GM18870 (cell line): ENCODE measurements at regions not wholly inside any gene's neighbourhood (a gene's known extent, or its start where the extent isn't known, plus 50 kb on each side); places are given as distances from the start of the nearest gene placed in this dataset.
"Not testable (repeated sequence)": the region's sequence is repeated elsewhere in the genome, so short reads cannot be mapped to it uniquely, and the experiment has no call there.

Experiments
- ATAC-seq: cut with Tn5 transposase; IDR thresholded peaks from one replicate; pipeline ENCODE4 v1.9.1; 2021; ENCODE audit warnings: moderate library complexity; ENCODE audit not compliant: unreplicated experiment

DNA sequence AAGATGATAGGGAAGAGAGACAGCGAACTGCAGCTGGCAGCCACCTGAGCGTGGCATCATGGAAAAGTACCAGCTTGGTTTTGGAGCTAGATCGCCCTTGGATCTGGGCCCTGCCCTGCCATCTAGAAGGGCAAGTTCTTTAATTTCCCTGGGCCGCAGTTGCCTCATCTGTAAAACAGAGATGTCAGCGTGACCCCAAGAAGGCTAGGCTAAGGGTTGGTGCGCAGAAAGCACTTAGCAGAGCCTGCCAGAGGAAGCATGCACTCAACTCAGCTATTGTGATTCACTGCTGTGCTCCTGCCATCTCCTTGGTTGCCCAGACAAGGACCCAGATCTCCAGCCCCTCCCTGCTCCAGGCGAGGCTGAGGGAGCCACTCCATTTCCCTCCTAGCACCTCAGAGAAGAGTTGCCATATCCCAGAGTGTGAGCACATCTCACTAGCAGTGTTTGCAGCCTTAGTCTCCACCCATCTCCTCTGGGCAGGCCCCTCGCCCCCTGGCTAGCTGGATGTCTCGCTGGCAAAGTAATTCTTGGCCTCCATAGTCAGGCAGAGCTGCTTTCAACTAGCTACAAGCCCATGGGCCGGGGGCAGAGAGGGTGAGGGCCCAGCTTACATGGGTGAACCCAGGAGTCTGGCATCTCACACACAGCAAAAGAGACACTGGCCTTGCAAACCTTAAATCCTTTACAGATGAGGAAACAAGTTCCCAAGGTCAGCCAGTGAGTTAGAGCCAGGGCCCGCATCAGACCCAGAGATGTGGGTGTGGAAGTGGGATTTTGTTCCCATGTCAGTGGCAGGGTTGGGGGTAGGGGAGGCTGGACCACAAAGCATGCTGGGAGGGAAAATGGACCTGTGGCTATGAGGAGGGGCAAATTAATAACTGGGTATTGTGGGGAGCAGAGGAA lies 280.7 kb upstream of the TLE3 start:
- no peak for ATAC-seq

DNA sequence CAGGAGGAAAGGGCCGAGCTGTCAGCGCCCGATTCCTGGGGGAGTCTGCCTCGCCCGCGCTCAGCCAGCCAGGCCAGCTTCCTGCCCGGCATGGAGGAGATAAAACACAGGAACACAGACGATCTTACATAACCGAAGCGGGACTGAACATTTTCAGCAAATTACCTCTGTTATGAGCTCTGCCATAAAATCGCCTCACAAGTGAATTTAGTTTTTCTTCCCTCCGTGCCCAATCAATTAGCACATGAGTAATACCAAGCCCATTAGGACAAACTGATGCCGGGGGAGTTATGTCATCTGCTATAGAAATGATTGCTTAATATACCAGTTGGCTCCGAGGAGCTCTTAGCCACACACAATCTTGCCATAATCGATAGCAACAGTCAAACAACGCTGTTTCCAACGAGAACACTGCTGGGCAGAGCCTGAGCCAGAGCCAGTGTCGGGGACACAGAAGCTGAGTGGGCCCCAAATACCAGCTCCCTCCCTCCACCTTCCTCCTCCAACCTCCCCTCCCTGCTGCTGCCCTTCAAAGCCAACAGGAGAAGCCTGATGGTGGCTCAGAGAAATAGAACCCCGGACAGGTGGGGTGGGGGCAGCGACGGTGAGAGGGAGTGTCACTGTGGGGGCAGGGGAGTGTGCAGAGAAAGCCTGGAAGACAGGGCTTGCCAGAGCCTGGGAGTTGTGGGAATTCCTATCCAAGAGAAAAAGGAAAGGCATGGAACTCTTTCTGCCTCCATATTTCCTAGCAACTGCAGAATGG lies 279.4 kb upstream of the TLE3 start:
- no peak for ATAC-seq

DNA sequence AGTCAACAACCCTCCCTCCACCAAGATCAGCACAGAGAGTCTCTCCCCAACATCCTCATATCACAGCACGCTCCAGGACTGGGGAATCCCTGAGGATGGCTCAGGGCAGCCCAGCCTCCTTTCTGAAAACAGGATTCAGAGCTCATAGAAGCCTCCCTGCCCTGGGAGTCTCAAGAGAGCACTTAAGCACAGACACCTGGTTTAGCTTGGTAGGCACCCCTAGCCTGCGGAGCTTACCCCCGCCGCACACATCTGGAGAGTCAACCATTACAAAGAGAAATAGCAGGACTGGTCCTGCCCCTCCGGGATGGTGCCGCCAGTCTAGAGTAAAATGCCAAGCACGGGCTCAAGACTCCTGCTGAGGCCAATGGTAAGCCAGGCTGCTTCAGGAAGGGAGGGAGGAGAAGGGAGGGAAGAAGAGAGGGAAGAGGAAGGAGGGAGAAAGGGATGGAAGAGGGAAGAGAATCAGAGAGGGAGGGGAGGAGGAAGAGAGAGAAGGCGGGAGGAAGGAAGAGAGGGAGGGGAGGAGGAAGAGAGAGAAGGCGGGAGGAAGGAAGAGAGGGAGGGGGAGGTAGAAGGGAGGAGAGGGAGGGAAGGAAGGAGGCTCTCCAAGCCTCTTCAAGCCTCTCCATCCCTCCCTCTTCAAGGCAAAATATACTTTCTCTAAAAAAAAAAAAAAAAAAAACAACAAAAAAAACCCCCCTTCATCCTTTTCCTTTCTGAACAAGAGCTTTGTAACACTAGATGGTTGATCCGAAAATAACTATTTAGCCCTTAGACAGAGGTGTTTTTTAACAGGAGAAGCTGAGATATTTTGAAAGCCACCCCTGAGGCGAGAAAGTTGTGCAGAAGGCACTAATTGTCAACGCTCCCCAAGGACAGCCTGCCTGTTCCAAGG lies 278.6 kb upstream of the TLE3 start:
- no peak for ATAC-seq

DNA sequence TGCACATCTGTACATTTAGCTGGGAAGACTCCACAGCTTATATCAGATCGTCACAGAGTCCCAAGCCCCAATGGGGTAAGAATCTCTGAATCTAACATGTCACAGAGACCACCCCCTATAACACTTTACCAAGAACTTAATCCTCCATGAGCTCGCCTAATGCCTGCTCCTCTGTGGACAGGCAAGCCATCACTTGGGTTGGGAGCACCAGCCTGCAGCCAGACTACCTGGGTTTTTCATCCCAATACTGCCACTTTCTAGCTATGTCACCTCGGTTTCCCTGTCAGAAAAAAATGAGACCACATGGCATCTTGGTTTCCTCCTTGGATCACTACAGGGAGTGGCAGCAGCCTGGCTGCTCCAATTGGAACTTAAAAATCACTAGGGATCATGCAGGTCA lies 277.9 kb upstream of the TLE3 start:
- no peak for ATAC-seq

DNA sequence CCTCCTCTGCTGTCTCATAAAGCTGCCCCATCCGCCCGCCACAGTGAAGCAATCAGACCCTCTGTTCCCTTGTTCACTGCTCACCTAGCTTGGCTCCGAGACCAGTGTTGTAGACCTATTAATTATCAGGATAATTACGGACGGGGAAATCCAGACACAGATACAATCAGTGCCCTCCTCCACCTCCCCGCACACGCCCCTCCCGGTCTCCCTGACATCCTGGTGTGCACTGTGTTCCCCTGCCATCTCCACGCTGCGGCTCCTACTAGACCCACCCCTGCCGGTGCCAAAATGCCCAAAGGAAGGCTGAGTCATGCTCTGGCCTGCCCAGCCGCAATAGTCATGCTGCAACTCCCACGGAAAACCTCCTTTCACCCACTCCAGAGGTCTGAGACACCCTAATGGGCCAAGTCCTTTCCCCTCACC lies 277.3 kb upstream of the TLE3 start:
- ATAC-seq: no peak

DNA sequence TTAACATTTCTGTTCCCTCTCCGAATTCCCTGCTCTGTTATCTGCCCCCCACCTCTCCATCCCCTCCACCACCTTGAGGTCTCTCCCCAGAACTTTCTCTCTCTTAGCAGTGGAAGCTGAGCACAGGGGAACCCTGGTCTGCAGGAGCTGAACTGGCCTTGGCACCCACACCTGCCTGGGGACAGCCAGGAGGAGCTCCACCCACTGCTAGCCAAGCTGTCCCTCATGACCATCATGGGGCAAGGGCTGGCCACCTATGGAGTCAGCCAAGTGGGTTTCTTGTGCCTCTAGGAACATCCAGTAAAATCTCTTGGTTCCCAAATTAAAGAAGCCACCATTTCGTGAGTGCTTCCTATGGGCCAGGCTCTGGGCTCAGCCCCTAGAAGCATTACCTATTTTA lies 276.4 kb upstream of the TLE3 start:
- no peak for ATAC-seq

DNA sequence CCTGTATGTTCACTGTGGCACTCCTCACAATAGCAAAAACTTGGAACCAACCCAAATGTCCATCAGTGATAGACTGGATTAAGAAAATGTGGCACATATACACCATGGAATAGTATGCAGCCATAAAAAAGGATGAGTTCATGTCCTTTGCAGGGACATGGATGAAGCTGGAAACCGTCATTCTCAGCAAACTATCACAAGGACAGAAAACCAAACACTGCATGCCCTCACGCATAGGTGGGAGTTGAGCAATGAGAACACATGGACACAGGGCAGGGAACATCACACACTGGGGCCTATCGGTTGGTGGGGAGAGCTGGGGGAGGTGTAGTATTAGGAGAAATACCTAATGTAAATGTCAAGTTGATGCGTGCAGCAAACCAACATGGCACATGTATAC lies 275.7 kb upstream of the TLE3 start:
- not testable (repeated sequence) for ATAC-seq

DNA sequence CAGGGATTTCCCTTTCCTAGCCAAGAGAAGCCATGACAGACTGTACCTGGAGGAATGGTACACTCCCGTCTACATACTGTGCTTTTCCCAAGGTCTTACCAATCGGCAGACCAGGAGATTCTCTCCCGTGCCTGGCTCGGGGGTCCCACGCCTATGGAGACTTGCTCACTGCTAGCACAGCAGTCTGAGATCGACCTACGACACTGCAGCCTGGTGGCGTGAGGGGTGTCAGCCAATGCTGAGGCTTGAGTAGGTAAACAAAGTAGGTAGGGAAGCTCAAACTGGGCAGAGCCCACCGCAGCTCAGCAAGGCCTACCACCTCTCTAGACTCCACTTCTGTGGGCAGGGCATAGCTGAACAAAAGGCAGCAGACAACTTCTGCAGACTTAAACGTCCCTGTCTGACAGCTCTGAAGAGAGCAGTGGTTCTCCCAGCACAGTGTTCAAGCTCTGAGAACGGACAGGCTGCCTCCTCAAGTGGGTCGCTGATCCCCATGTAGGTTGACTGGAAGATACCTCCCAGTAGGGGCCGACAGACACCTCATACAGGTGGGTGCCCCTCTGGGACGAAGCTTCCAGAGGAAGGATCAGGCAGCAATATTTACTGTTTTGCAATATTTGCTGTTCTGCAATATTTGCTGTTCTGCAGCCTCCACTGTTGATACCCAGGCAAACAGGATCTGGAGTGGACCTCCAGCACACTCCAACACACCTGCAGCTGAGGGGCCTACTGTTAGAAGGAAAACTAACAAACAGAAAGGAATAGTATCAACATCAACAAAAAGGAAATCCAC lies 270.4 kb upstream of the TLE3 start:
- ATAC-seq: not testable (repeated sequence)

DNA sequence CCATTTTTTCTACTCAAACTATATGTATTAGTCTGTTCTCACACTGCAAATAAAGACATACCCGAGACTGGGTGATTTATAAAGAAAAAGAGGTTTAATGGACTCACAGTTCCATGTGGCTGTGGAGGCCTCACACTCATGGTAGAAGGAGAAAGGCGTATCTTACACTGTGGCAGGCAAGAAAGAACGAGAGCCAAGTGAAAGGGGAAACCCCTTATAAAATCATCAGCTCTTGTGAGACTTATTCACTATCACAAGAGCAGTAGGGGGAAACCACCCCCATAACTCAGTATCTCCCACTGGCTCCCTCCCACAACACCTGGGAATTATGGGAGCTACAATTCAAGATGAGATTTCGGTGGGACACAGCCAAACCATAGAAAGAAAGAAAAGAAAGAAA lies 266.3 kb upstream of the TLE3 start:
- not testable (repeated sequence) for ATAC-seq

DNA sequence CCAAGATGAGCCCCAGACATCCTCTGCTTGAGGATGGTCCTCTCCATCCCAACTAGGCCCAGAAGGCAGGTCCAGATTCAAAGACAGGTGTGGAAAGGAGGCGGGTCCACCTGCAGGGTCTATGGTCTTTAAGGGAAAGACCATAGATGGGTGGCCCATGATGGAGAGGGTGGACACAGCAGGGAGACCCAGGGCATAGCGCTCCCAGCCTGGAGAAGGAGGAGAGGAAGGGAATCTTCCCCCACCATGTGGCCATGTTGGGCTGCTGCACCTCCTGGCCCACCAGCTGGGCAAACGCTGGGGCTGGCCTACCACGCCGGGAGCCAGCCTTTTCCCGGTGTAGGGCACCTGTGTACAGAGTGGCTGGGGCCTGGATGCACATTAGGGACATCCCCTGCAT lies 265.2 kb upstream of the TLE3 start:
- no peak for ATAC-seq

DNA sequence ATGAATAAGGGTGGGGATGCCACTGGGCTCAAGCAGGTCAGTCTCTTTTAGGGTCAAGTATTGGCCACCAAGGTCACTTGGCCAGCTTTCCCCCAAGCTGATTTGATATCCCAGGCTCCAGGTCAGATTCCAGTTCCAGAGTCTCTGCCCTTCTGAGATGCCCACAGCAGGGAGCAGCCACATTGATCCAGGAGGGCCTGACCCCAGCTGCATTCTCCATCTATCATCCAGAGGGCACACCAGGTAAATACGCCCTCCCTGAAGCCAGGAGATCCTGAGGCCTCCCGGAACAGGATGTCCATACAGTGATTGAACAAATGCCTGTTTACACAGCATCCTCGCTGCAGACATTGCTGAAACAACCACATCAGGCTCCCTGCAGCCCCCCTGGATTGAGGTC lies 264.6 kb upstream of the TLE3 start:
- ATAC-seq: no peak

DNA sequence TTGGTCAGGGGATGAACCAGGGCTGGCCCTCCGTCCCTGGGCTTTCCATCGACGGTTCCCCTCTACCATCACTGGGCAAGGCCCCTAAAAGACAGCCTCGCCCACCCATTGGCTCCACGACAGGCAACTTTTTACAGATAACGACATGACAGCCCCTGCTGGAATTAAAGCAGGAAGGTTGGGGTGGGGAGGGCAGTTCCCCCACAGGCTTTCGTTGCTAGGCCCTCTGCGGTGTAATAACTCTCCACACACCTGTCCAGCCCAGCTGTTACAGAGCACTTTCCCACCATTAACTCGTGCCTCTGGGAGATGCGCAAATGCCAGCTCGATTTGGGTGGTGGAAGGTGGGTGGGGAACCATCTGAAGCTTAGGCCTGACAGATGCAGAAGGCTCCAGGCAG lies 264.2 kb upstream of the TLE3 start:
- no peak for ATAC-seq

DNA sequence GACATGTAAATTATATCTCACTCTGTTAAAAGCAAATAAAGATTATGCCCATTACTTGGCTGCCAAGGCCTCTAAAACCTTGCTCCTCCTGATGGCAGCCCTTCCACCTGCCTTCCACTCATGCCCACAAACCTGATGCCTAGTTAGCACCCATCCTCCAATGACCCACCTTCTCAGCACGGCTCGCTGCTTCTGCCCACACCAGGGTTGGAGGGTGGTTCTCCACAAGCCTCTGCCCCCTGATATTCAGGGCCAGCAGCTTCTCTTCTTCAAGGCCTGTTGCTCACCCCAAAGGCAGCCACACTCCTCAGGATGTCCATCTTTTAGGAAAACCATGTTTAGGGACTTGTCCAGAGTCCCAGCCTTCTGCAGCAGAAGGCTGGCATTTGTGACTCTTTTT lies 263.4 kb upstream of the TLE3 start:
- ATAC-seq: no peak

DNA sequence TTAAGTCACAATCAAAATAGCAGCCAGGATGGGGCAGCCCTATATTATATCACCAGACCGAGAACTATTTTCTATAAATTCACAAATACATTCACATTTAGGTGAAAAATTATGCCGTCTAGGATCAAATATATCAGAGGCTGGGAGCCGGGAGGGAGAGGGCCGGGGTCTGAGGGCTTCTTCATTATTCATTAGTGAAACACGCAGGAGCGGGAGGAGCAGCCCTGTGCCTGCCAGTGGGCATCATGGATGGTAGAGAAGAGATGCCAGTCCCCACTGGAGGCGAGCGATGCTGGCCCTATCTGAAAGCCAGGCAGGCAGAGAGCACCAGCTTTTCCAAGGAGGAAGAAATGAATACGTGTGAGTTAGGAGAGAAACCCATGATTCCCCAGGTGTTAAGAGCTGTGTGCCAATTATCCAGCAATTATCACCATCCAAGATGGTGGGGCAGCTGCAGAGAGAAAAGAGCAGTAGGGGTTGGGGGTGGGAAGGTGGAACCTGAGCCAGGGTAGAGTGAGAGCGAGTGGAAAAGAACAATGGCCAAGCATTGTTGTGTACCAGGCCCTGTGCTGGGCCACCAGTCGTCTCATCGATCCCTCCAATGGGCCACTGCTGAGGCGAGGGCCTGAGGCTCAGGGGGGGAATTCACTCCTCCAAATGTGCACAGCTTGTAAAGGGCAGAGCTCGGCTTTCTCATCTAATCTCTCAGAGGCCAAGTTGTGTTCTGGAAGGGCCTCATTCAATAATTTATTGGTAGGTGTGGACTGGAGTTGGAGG lies 261.3 kb upstream of the TLE3 start:
- ATAC-seq: no peak

DNA sequence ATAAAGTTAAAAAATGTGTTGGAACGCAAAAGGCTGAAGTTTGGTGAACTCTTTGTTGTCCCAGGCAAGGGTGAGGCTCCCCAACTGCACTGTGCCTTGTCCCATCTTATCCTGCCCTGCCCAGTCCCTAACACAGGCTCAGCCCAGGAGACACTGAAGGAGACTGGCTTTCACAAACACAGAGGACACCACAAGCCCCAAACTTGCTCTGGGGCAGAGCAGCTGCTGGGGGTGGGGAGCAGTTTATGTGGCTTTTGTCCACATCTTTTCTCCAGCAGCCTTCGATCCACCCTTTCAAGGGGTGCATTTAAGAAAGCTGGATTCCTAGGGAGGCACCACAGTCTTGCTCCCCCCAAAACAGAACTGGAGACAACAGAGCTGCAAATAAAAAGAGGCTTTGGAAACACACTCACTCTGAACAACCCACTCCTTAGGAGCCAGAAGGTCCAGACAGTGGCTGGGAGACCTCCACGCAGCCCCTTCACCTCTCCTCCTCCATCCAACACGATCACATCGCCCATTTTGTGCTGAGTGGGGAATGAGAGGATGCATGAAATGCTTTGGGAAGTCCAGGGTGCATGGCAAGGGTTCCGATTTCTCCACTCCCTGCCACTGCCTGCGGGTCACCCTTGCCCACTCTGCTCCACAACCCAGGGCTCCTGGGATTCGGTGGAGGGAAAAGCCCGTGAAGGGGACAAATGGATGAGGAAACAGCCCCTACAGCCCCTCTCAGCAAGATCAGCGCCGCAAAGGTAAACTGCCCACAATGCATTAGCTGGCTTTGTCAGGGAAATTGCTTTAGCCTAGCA lies 260.5 kb upstream of the TLE3 start:
- ATAC-seq: no peak

DNA sequence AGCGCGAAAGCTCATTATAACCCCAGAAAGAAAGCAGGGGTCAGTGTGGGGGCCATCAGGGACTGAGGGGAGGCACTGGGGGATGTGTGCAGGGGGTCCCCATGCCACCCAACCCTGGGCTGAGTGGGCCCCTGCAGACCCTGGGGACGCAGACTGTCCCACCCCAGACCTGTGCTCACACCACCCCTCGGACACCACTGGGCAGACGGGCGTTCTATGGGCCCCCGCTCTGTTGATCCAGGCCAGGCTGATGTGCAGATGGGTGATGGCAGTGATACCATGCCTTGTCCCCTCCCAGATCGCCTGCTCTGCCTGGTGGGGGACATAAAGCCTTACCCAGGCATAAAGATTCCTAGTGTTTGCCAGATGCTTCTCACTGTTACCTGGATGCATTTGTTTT lies 259.7 kb upstream of the TLE3 start:
- ATAC-seq: no peak

DNA sequence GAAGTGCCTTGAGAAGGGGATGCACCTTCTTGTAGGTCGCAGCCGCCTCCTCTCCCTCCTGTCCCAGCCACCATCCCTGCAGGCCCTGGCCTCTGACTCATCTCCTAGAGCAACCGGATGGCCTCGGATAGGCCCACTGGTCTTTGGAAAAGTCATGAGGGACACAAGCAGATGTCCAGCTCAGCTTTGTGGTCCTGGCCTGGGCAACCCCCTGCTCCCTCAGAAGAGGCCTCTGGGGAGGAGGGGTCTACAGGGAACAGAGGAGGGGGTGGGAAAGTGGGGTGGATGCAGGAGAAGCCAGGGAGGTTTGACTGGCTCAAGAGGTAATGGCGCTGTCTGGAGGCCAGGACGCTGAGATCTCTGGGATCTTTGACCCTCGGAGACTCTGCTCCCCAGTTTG lies 259.2 kb upstream of the TLE3 start:
- no peak for ATAC-seq

DNA sequence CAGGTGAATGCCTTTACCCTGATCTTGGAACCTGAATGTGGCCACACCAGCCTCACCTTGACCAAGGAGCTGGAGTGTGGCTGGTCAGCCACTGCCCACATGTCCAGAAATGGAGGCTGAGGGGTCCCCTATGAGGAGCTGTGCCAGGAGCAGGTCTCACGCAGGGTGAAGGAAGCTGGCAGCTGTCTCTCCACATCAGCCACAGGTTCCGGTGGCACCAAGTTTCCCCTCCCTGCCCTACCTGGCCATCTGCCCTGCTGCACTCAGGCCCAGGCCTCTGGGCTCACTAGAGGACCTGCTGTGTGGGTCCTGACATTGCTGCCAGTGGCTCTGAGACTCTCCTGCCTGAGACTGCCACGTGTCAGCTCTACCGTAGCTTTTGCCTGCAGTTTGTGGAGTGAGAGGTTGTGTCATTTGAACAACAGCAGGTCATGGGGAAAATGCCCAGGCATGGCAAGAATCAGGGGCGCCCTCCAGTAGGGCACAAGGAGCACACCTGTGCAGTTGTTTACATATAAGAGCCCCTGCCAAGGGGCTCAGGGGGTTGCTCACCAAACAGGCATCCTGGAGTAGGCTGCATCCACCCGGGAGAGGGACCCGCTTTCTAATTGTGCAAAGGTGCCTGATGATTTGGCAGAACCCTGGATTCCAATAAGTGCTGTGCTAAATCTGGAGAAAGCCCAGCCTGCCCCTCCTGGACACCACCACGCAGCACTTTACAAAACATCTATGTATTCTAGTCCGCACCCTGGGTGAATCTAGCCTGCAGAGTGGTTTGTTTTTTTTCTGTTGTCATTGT lies 258.5 kb upstream of the TLE3 start:
- no peak for ATAC-seq
